Sigmoid colon (tissue), 3 donors: ENCODE measurements at regions not wholly inside any gene's neighbourhood (a gene's known extent, or its start where the extent isn't known, plus 50 kb on each side); places are given as distances from the start of the nearest gene placed in this dataset.

Experiments used
- CTCF ChIP-seq, 4 experiments: fragments of 450-650 bp in 3 of 4; fragments of 200-600 bp in 1 of 4; IDR thresholded peaks; one replicate each; pipeline ENCODE4 v1.5.1; 2016 to 2019; ENCODE audit warnings: antibody characterized with exemption in 4 of 4, mild to moderate bottlenecking in 3 of 4, moderate library complexity in 2 of 4
- POLR2A ChIP-seq, 2 donors: fragments of 450-650 bp; IDR thresholded peaks; one replicate each; pipeline ENCODE4 v1.6.1; 2016; ENCODE audit warnings: antibody characterized with exemption in 2 of 2, mild to moderate bottlenecking in 2 of 2, moderate library complexity in 2 of 2

- TF ChIP-seq POLR2A (IDR thresholded peaks at IDR 0.05), result no peak
- no peak for TF ChIP-seq CTCF (IDR thresholded peaks at IDR 0.05)
Observed at GRCh38 chr2:66191311-66191710, 243.6 kb upstream of the MEIS1 start.
